ENCODE measurements at regions not wholly inside any gene's neighbourhood (a gene's known extent, or its start where the extent isn't known, plus 50 kb on each side); places are given as distances from the start of the nearest gene placed in this dataset.

GRCh38 chr12:66753810-66754209 is 74.9 kb upstream of the GRIP1 start:
- Histone ChIP-seq H3K4me3 (replicated peaks in 1 of 3; ENCODE audit: insufficient read depth in 1 of 3, low read depth in 1 of 3, low read length in 3 of 3) (no peak overlapping the region), H2AFZ (ENCODE audit: low read depth, low read length) (no peak overlapping the region), H3K79me2 (ENCODE audit: control insufficient read depth, insufficient read depth, low read length) (no peaks in the 10 kb centered on the region), H3K4me1 (ENCODE audit: control insufficient read depth, extremely low read depth, insufficient read depth, low read length) (no peaks in the 10 kb centered on the region), H3K9me3 (replicated peaks; ENCODE audit: control insufficient read depth, insufficient read depth, low read length) (no peaks in the 10 kb centered on the region), H3K36me3 (ENCODE audit: control insufficient read depth in 2 of 2, extremely low read depth in 1 of 2, insufficient read depth in 2 of 2, low read length in 2 of 2) (no peaks in the 10 kb centered on the region), H4K20me1 (replicated peaks; ENCODE audit: control insufficient read depth, extremely low read depth, insufficient read depth, low read length) (no peaks in the 10 kb centered on the region), H3K9me1 (replicated peaks; ENCODE audit: control insufficient read depth, extremely low read depth, insufficient read depth, low read length) (no peaks in the 10 kb centered on the region), H3K27ac (ENCODE audit: insufficient read depth, low read depth, low read length) (no peak overlapping the region), H3K4me2 (ENCODE audit: insufficient read depth, low read length) (no peak overlapping the region), H3K9ac (replicated peaks; ENCODE audit: extremely low read depth, insufficient read depth, low read length) (no peak overlapping the region), H3K27me3 (ENCODE audit: control insufficient read depth in 2 of 2, insufficient read depth in 2 of 2, low read length in 2 of 2) (no peaks in the 10 kb centered on the region)
- intact Hi-C loops (cut with micrococcal nuclease) = no loop called here
- no peak for FAIRE-seq
- no peak for DNase-seq (ENCODE audit: low read depth, low spot score)
- no peak for TF ChIP-seq POLR2AphosphoS5 (IDR thresholded peaks at IDR 0.05; ENCODE audit: insufficient read depth, low read depth, low read length)
- no peak for TF ChIP-seq EZH2 (IDR thresholded peaks at IDR 0.05; ENCODE audit: borderline replicate concordance, low read depth, low read length, severe bottlenecking)
- no peak for TF ChIP-seq GATA2 (IDR thresholded peaks at IDR 0.05; ENCODE audit: insufficient read depth, insufficient read length, low read depth, low read length)
- no peak for TF ChIP-seq JUN (IDR thresholded peaks at IDR 0.05; ENCODE audit: borderline replicate concordance, insufficient read depth, insufficient read length, low read depth)
- no peak for TF ChIP-seq FOS (IDR thresholded peaks at IDR 0.05; ENCODE audit: borderline replicate concordance, insufficient read depth, low read length)
- no peak for TF ChIP-seq POLR2A (IDR thresholded peaks at IDR 0.05; ENCODE audit: low read depth, low read length)
- no peak for TF ChIP-seq MAX (IDR thresholded peaks at IDR 0.05; ENCODE audit: insufficient read depth, insufficient read length)
- dilution Hi-C loops (cut with MboI; ENCODE audit: extremely low pct_ligation_motif_present, low sequenced_read_pairs) = no loop called here
- no TSS peak for BruUV-seq (replicated peaks)
- ChIA-PET CTCF (no interaction called here), POLR2A (no interaction called here)

GRCh38 chr12:66755727-66756395 is 77.0 kb upstream of the GRIP1 start:
- Histone ChIP-seq H3K9me1 (replicated peaks; ENCODE audit: control insufficient read depth, extremely low read depth, insufficient read depth, low read length) (no peaks in the 10 kb centered on the region), H3K79me2 (ENCODE audit: control insufficient read depth, insufficient read depth, low read length) (no peaks in the 10 kb centered on the region), H3K9me3 (replicated peaks; ENCODE audit: control insufficient read depth, insufficient read depth, low read length) (no peaks in the 10 kb centered on the region), H3K36me3 (ENCODE audit: control insufficient read depth in 2 of 2, extremely low read depth in 1 of 2, insufficient read depth in 2 of 2, low read length in 2 of 2) (no peaks in the 10 kb centered on the region), H3K4me1 (ENCODE audit: control insufficient read depth, extremely low read depth, insufficient read depth, low read length) (no peaks in the 10 kb centered on the region), H4K20me1 (replicated peaks; ENCODE audit: control insufficient read depth, extremely low read depth, insufficient read depth, low read length) (no peaks in the 10 kb centered on the region), H3K4me2 (ENCODE audit: insufficient read depth, low read length) (no peak overlapping the region), H2AFZ (ENCODE audit: low read depth, low read length) (no peak overlapping the region), H3K27me3 (ENCODE audit: control insufficient read depth in 2 of 2, insufficient read depth in 2 of 2, low read length in 2 of 2) (no peaks in the 10 kb centered on the region), H3K9ac (replicated peaks; ENCODE audit: extremely low read depth, insufficient read depth, low read length) (no peak overlapping the region), H3K27ac (ENCODE audit: insufficient read depth, low read depth, low read length) (no peak overlapping the region), H3K4me3 (replicated peaks in 1 of 3; ENCODE audit: insufficient read depth in 1 of 3, low read depth in 1 of 3, low read length in 3 of 3) (no peak overlapping the region)
- ChIA-PET CTCF (no interaction called here), POLR2A (no interaction called here)
- no peak for TF ChIP-seq MAX (IDR thresholded peaks at IDR 0.05; ENCODE audit: insufficient read depth, insufficient read length)
- no peak for TF ChIP-seq FOS (IDR thresholded peaks at IDR 0.05; ENCODE audit: borderline replicate concordance, insufficient read depth, low read length)
- TF ChIP-seq POLR2AphosphoS5 (IDR thresholded peaks at IDR 0.05; ENCODE audit: insufficient read depth, low read depth, low read length) = no peak
- TF ChIP-seq MYC (IDR thresholded peaks at IDR 0.05; ENCODE audit: low read depth, low read length) = no peak
- TF ChIP-seq EZH2 (IDR thresholded peaks at IDR 0.05; ENCODE audit: borderline replicate concordance, low read depth, low read length, severe bottlenecking) = no peak
- TF ChIP-seq GATA2 (IDR thresholded peaks at IDR 0.05; ENCODE audit: insufficient read depth, insufficient read length, low read depth, low read length) = no peak
- TF ChIP-seq CTCF (IDR thresholded peaks at IDR 0.05; ENCODE audit: extremely low read depth in 1 of 2, insufficient read depth in 1 of 2, low read depth in 1 of 2, low read length in 2 of 2) = no peak
- no peak for TF ChIP-seq JUN (IDR thresholded peaks at IDR 0.05; ENCODE audit: borderline replicate concordance, insufficient read depth, insufficient read length, low read depth)
- TF ChIP-seq POLR2A (IDR thresholded peaks at IDR 0.05; ENCODE audit: low read depth, low read length) = no peak
- FAIRE-seq = no peak
- dilution Hi-C loops (cut with MboI; ENCODE audit: extremely low pct_ligation_motif_present, low sequenced_read_pairs) (no loop called here), intact Hi-C loops (cut with micrococcal nuclease) (no loop called here)
- BruUV-seq (replicated peaks) = no TSS peak
- DNase-seq (ENCODE audit: low read depth, low spot score) = no peak
